ENCODE measurements at regions not wholly inside any gene's neighbourhood (a gene's known extent, or its start where the extent isn't known, plus 50 kb on each side); places are given as distances from the start of the nearest gene placed in this dataset.

GRCh38 chr2:6755456-6755855, 110.3 kb downstream of the CMPK2 start:
- H3K4me1 ChIP-seq, result peaks cover 0 to 9% of the 10 kb centered on the region in 2 donors
- H3K9me3 ChIP-seq, result no peaks in the 10 kb centered on the region
- no peak for TF ChIP-seq CTCF (IDR thresholded peaks at IDR 0.05)
- no peaks in the 10 kb centered on the region for H3K36me3 ChIP-seq
- DNase-seq (ENCODE audit: low spot score), result no peak
- no peak overlapping the region for H3K27ac ChIP-seq
- H3K4me3 ChIP-seq, result no peak overlapping the region
- no peaks in the 10 kb centered on the region for H3K27me3 ChIP-seq

- Histone ChIP-seq H3K27me3 (no peaks in the 10 kb centered on the region), H3K9me3 (no peaks in the 10 kb centered on the region), H3K4me3 (no peak overlapping the region), H3K4me1 (no peaks in the 10 kb centered on the region), H3K36me3 (no peaks in the 10 kb centered on the region), H3K27ac (no peak overlapping the region)
- TF ChIP-seq CTCF (IDR thresholded peaks at IDR 0.05), result no peak
- no peak for DNase-seq (ENCODE audit: low spot score)
These were observed 108.5 kb downstream of the CMPK2 start for GRCh38 chr2:6757215-6757614.

- no peak for TF ChIP-seq CTCF (IDR thresholded peaks at IDR 0.05)
- H3K27me3 ChIP-seq, result no peaks in the 10 kb centered on the region
- no peaks in the 10 kb centered on the region for H3K9me3 ChIP-seq
- H3K4me3 ChIP-seq, result no peak overlapping the region
- DNase-seq (ENCODE audit: low spot score), result no peak
- no peak overlapping the region for H3K27ac ChIP-seq
- no peaks in the 10 kb centered on the region for H3K4me1 ChIP-seq
- no peaks in the 10 kb centered on the region for H3K36me3 ChIP-seq
These were observed 106.0 kb downstream of the CMPK2 start for GRCh38 chr2:6759689-6760088.

- no peak for DNase-seq (ENCODE audit: low spot score)
- H3K4me3 ChIP-seq, result no peak overlapping the region
- no peaks in the 10 kb centered on the region for H3K4me1 ChIP-seq
- TF ChIP-seq CTCF (IDR thresholded peaks at IDR 0.05), result no peak
- no peaks in the 10 kb centered on the region for H3K27me3 ChIP-seq
- no peaks in the 10 kb centered on the region for H3K9me3 ChIP-seq
- no peak overlapping the region for H3K27ac ChIP-seq
- H3K36me3 ChIP-seq, result no peaks in the 10 kb centered on the region
These were observed 105.6 kb downstream of the CMPK2 start for GRCh38 chr2:6760132-6760531.

GRCh38 chr2:6764968-6765723, 100.6 kb downstream of the CMPK2 start:
- no peaks in the 10 kb centered on the region for H3K9me3 ChIP-seq
- no peak overlapping the region for H3K4me3 ChIP-seq
- no peaks in the 10 kb centered on the region for H3K27me3 ChIP-seq
- TF ChIP-seq CTCF (IDR thresholded peaks at IDR 0.05), result no peak
- no peak overlapping the region for H3K27ac ChIP-seq
- no peaks in the 10 kb centered on the region for H3K4me1 ChIP-seq
- no peak for DNase-seq (ENCODE audit: low spot score)
- no peaks in the 10 kb centered on the region for H3K36me3 ChIP-seq

GRCh38 chr2:6769346-6769745, 96.4 kb downstream of the CMPK2 start:
- TF ChIP-seq CTCF (IDR thresholded peaks at IDR 0.05), result no peak
- no peak overlapping the region for H3K27ac ChIP-seq
- DNase-seq (ENCODE audit: low spot score), result no peak
- H3K9me3 ChIP-seq, result no peaks in the 10 kb centered on the region
- H3K36me3 ChIP-seq, result no peaks in the 10 kb centered on the region
- H3K27me3 ChIP-seq, result no peaks in the 10 kb centered on the region
- peaks cover 0 to 9% of the 10 kb centered on the region in 2 donors for H3K4me1 ChIP-seq
- no peak overlapping the region for H3K4me3 ChIP-seq

Measured in right atrium auricular region (tissue), 2 donors.